Liver (tissue), 3 donors: ENCODE measurements at regions not wholly inside any gene's neighbourhood (a gene's known extent, or its start where the extent isn't known, plus 50 kb on each side); places are given as distances from the start of the nearest gene placed in this dataset.

Source experiments
- FOXA1 ChIP-seq: IDR thresholded peaks from 2 replicates; pipeline ENCODE4 v1.6.1; 2016; ENCODE audit warnings: antibody characterized with exemption
- GABPA ChIP-seq, 2 donors: IDR thresholded peaks in 1 of 2; conservative IDR thresholded peaks in 1 of 2; 2 replicates each; pipeline ENCODE4 v1.6.1; 2016; ENCODE audit warnings: antibody characterized with exemption in 2 of 2, mild to moderate bottlenecking in 1 of 2, moderate library complexity in 1 of 2
- RAD21 ChIP-seq, 2 donors: IDR thresholded peaks; 2 replicates each; pipeline ENCODE4 v1.6.1; 2016; ENCODE audit warnings: antibody characterized with exemption in 2 of 2, mild to moderate bottlenecking in 2 of 2
- TAF1 ChIP-seq: conservative IDR thresholded peaks from 2 replicates; pipeline ENCODE4 v1.6.1; 2016; ENCODE audit warnings: antibody characterized with exemption, mild to moderate bottlenecking
- YY1 ChIP-seq: IDR thresholded peaks from 2 replicates; pipeline ENCODE4 v1.6.1; 2016; ENCODE audit warnings: antibody characterized with exemption, mild to moderate bottlenecking
- TF ChIP-seq, protein P1 (sequence below): fragments of 150-350 bp; IDR thresholded peaks from 2 replicates; pipeline ENCODE4 v1.5.1; 2017; ENCODE audit warnings: improper control_type of control experiment, low read depth, low read length; ENCODE audit not compliant: missing input control
- TF ChIP-seq, protein P2 (sequence below): IDR thresholded peaks from 2 replicates; pipeline ENCODE4 v1.6.1; 2016; ENCODE audit warnings: antibody characterized with exemption, mild to moderate bottlenecking
- donor health status: healthy.
- donor health status: healthy.

DNA sequence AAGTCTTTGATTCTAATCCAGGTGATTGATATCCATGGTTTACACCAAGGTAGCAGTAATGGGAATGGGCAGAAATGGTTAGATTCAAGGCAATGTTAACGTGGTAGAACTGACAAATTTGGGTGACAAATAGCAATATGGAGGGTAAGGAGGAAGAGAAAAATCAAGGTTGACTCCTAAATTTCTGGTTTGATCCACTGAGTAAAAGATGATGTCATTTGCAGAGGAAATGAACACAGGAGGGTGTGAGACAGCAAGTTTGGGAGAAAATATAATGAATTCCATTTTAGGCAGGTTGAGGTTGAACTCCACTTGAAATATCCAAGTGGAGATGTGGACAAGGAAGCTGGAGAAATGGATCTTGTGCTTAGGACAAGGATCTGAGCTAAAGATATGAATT lies 170.9 kb upstream of the CAMK1G start:
- TF ChIP-seq, protein P1, sequence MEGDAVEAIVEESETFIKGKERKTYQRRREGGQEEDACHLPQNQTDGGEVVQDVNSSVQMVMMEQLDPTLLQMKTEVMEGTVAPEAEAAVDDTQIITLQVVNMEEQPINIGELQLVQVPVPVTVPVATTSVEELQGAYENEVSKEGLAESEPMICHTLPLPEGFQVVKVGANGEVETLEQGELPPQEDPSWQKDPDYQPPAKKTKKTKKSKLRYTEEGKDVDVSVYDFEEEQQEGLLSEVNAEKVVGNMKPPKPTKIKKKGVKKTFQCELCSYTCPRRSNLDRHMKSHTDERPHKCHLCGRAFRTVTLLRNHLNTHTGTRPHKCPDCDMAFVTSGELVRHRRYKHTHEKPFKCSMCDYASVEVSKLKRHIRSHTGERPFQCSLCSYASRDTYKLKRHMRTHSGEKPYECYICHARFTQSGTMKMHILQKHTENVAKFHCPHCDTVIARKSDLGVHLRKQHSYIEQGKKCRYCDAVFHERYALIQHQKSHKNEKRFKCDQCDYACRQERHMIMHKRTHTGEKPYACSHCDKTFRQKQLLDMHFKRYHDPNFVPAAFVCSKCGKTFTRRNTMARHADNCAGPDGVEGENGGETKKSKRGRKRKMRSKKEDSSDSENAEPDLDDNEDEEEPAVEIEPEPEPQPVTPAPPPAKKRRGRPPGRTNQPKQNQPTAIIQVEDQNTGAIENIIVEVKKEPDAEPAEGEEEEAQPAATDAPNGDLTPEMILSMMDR, result no peak
- TF ChIP-seq, protein P2, sequence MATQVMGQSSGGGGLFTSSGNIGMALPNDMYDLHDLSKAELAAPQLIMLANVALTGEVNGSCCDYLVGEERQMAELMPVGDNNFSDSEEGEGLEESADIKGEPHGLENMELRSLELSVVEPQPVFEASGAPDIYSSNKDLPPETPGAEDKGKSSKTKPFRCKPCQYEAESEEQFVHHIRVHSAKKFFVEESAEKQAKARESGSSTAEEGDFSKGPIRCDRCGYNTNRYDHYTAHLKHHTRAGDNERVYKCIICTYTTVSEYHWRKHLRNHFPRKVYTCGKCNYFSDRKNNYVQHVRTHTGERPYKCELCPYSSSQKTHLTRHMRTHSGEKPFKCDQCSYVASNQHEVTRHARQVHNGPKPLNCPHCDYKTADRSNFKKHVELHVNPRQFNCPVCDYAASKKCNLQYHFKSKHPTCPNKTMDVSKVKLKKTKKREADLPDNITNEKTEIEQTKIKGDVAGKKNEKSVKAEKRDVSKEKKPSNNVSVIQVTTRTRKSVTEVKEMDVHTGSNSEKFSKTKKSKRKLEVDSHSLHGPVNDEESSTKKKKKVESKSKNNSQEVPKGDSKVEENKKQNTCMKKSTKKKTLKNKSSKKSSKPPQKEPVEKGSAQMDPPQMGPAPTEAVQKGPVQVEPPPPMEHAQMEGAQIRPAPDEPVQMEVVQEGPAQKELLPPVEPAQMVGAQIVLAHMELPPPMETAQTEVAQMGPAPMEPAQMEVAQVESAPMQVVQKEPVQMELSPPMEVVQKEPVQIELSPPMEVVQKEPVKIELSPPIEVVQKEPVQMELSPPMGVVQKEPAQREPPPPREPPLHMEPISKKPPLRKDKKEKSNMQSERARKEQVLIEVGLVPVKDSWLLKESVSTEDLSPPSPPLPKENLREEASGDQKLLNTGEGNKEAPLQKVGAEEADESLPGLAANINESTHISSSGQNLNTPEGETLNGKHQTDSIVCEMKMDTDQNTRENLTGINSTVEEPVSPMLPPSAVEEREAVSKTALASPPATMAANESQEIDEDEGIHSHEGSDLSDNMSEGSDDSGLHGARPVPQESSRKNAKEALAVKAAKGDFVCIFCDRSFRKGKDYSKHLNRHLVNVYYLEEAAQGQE, result no peak
- TF ChIP-seq RAD21 (IDR thresholded peaks at IDR 0.05) (no peak), TAF1 (no peak), GABPA (IDR thresholded peaks at IDR 0.05 in 1 of 2, conservative IDR thresholded peaks at IDR 0.05 in 1 of 2) (no peak), FOXA1 (no peak), YY1 (no peak)
